ENCODE measurements at regions not wholly inside any gene's neighbourhood (a gene's known extent, or its start where the extent isn't known, plus 50 kb on each side); places are given as distances from the start of the nearest gene placed in this dataset.

DNA sequence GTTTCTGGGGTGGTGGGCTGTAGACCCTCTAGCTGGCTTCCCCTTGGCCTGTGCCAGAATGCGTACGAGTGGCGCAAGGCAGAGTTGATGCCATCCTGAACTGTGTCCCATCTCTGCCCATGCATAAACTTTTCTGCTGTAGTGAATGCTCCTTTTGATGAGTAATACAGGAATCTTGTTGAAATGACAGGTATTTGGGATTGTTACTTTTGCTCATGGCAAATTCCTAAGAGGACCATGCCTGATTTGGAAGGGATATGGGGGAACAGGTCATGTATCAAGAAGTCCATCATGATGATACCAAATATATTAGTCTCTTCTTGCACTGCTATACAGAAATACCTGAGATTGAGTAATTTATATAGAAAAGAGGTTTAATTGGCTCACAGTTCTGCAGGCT is 648.0 kb downstream of the SLC4A3 start:
- Histone ChIP-seq H3K4me3 (ENCODE audit: insufficient read depth, low read depth, low read length) (no peak overlapping the region), H3K4me2 (ENCODE audit: low read length) (no peak overlapping the region), H3K36me3 (ENCODE audit: insufficient read depth, low read length) (no peaks in the 10 kb centered on the region), H3K9ac (ENCODE audit: low read length) (no peak overlapping the region), H3K4me1 (ENCODE audit: insufficient read depth, low read length) (peaks cover 37% of the 10 kb centered on the region), H3K27me3 (ENCODE audit: insufficient read depth, low read length) (no peaks in the 10 kb centered on the region), H3K9me3 (ENCODE audit: insufficient read depth, low read depth, low read length) (no peaks in the 10 kb centered on the region), H3K27ac (ENCODE audit: low read depth, low read length) (no peak overlapping the region), H4K20me1 (ENCODE audit: insufficient read depth, low read length) (no peaks in the 10 kb centered on the region), H2AFZ (ENCODE audit: low read depth, low read length) (no peak overlapping the region), H3K79me2 (ENCODE audit: insufficient read depth, low read length) (no peaks in the 10 kb centered on the region)
- no peak for FAIRE-seq
- peak; percentile 47 for DNase-seq (ENCODE audit: low read depth)
- Mint-ChIP-seq H3K27me3 (ENCODE audit: low read depth, unreplicated experiment) (no peaks in the 10 kb centered on the region), H3K27ac (ENCODE audit: unreplicated experiment) (no peak overlapping the region), H3K9me3 (ENCODE audit: unreplicated experiment) (no peaks in the 10 kb centered on the region), H3K36me3 (ENCODE audit: low read depth, unreplicated experiment) (no peaks in the 10 kb centered on the region), H3K4me1 (ENCODE audit: low read depth, unreplicated experiment) (peaks cover 24% of the 10 kb centered on the region), H3K4me3 (ENCODE audit: unreplicated experiment) (no peak overlapping the region)
- TF ChIP-seq, protein P1, sequence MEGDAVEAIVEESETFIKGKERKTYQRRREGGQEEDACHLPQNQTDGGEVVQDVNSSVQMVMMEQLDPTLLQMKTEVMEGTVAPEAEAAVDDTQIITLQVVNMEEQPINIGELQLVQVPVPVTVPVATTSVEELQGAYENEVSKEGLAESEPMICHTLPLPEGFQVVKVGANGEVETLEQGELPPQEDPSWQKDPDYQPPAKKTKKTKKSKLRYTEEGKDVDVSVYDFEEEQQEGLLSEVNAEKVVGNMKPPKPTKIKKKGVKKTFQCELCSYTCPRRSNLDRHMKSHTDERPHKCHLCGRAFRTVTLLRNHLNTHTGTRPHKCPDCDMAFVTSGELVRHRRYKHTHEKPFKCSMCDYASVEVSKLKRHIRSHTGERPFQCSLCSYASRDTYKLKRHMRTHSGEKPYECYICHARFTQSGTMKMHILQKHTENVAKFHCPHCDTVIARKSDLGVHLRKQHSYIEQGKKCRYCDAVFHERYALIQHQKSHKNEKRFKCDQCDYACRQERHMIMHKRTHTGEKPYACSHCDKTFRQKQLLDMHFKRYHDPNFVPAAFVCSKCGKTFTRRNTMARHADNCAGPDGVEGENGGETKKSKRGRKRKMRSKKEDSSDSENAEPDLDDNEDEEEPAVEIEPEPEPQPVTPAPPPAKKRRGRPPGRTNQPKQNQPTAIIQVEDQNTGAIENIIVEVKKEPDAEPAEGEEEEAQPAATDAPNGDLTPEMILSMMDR (IDR thresholded peaks at IDR 0.05; ENCODE audit: insufficient read depth, low read depth, low read length), result no peak
- no peak for TF ChIP-seq EZH2 (IDR thresholded peaks at IDR 0.05; ENCODE audit: insufficient read depth, low read length)

DNA sequence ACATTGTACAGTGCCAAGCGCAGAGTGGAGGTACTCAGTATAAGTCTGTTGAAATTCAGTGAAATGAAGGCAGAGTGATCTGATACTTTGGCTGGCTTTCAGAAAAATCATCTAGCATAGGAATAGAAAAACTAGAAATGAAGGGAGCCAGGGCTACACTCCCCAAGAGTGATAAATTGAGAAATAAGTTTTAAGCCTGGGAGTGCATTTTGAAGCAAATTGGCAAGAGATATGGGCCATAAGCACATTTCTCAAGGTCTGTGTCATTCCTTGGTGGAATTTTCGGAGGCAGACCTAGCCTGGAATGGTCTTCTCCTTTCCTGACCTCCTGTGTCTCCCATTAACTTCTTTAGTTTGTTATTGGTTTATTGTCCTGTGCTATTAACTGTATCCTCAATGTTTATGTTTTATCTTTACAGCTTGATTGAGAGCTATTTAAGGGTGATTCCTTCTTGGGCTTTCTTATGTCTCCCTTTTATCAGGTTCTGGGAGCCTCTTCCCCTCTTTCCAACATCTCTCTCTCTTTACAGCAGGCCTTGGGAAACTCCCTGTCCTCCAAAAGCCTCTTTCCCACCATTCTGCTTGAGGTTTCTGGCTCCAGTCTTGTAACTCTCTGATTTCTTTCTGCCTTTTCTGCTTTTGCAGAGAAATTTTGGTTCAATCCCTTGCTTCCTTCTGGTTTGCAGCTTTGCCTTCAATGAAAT is 649.5 kb downstream of the SLC4A3 start:
- Histone ChIP-seq H3K4me1 (ENCODE audit: insufficient read depth, low read length) (peaks cover 37% of the 10 kb centered on the region), H3K27me3 (ENCODE audit: insufficient read depth, low read length) (no peaks in the 10 kb centered on the region), H3K27ac (ENCODE audit: low read depth, low read length) (peak overlapping the region; percentile 63), H3K36me3 (ENCODE audit: insufficient read depth, low read length) (no peaks in the 10 kb centered on the region), H3K4me2 (ENCODE audit: low read length) (peak overlapping the region; percentile 30), H3K79me2 (ENCODE audit: insufficient read depth, low read length) (no peaks in the 10 kb centered on the region), H2AFZ (ENCODE audit: low read depth, low read length) (no peak overlapping the region), H4K20me1 (ENCODE audit: insufficient read depth, low read length) (no peaks in the 10 kb centered on the region), H3K9ac (ENCODE audit: low read length) (peak overlapping the region; percentile 2), H3K9me3 (ENCODE audit: insufficient read depth, low read depth, low read length) (no peaks in the 10 kb centered on the region), H3K4me3 (ENCODE audit: insufficient read depth, low read depth, low read length) (no peak overlapping the region)
- peak overlapping the region; percentile 30 for H3K27ac Mint-ChIP-seq (ENCODE audit: unreplicated experiment)
- peak; percentile 81 for DNase-seq (ENCODE audit: low read depth)
- no peaks in the 10 kb centered on the region for H3K27me3 Mint-ChIP-seq (ENCODE audit: low read depth, unreplicated experiment)
- no peaks in the 10 kb centered on the region for H3K9me3 Mint-ChIP-seq (ENCODE audit: unreplicated experiment)
- peaks cover 24% of the 10 kb centered on the region for H3K4me1 Mint-ChIP-seq (ENCODE audit: low read depth, unreplicated experiment)
- H3K36me3 Mint-ChIP-seq (ENCODE audit: low read depth, unreplicated experiment), result no peaks in the 10 kb centered on the region
- no peak for TF ChIP-seq EZH2 (IDR thresholded peaks at IDR 0.05; ENCODE audit: insufficient read depth, low read length)
- TF ChIP-seq, protein P1 (IDR thresholded peaks at IDR 0.05; ENCODE audit: insufficient read depth, low read depth, low read length), result no peak
- peak; percentile 60 for FAIRE-seq
- no peak overlapping the region for H3K4me3 Mint-ChIP-seq (ENCODE audit: unreplicated experiment)

DNA sequence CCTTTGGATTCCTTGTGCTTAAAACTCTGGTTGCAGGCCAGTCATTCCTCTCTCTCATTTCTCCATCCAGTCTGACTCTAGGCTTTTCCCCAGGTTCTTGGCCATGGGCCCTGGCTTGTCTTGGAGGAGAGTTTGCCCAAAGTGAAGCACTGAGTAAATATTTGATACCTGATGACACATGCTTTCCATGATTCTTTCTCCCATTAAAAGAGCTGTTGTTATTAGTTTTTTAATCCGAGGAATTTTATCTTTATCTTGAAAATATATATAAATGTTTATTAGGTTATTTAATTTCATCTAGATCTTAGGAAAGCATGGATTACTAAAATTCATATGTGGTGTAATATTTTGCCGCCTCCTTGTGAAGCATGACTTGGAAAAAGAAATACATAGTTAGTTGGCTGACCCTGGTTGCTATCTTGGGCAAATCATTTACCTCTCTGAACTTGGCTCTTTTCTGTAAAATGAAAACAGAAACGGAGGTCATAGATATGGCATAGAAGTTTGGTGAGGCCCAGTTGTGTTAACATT is 650.1 kb downstream of the SLC4A3 start:
- H3K27me3 Mint-ChIP-seq (ENCODE audit: low read depth, unreplicated experiment), result no peaks in the 10 kb centered on the region
- H3K4me1 Mint-ChIP-seq (ENCODE audit: low read depth, unreplicated experiment), result peaks cover 24% of the 10 kb centered on the region
- no peaks in the 10 kb centered on the region for H4K20me1 ChIP-seq (ENCODE audit: insufficient read depth, low read length)
- no peak overlapping the region for H3K27ac Mint-ChIP-seq (ENCODE audit: unreplicated experiment)
- DNase-seq (ENCODE audit: low read depth) (peak; percentile 95), FAIRE-seq (peak; percentile 78)
- H3K36me3 ChIP-seq (ENCODE audit: insufficient read depth, low read length), result no peaks in the 10 kb centered on the region
- H3K79me2 ChIP-seq (ENCODE audit: insufficient read depth, low read length), result no peaks in the 10 kb centered on the region
- peak overlapping the region; percentile 30 for H3K4me2 ChIP-seq (ENCODE audit: low read length)
- H3K27ac ChIP-seq (ENCODE audit: low read depth, low read length), result peak overlapping the region; percentile 63
- peaks cover 37% of the 10 kb centered on the region for H3K4me1 ChIP-seq (ENCODE audit: insufficient read depth, low read length)
- no peak overlapping the region for H3K4me3 ChIP-seq (ENCODE audit: insufficient read depth, low read depth, low read length)
- H3K9ac ChIP-seq (ENCODE audit: low read length), result peak overlapping the region; percentile 2
- H3K9me3 ChIP-seq (ENCODE audit: insufficient read depth, low read depth, low read length), result no peaks in the 10 kb centered on the region
- H3K27me3 ChIP-seq (ENCODE audit: insufficient read depth, low read length), result no peaks in the 10 kb centered on the region
- no peaks in the 10 kb centered on the region for H3K9me3 Mint-ChIP-seq (ENCODE audit: unreplicated experiment)
- H3K4me3 Mint-ChIP-seq (ENCODE audit: unreplicated experiment), result no peak overlapping the region
- no peaks in the 10 kb centered on the region for H3K36me3 Mint-ChIP-seq (ENCODE audit: low read depth, unreplicated experiment)
- H2AFZ ChIP-seq (ENCODE audit: low read depth, low read length), result no peak overlapping the region
- TF ChIP-seq EZH2 (IDR thresholded peaks at IDR 0.05; ENCODE audit: insufficient read depth, low read length), result no peak
- TF ChIP-seq, protein P1 (IDR thresholded peaks at IDR 0.05; ENCODE audit: insufficient read depth, low read depth, low read length), result no peak
